ENCODE measurements at regions not wholly inside any gene's neighbourhood (a gene's known extent, or its start where the extent isn't known, plus 50 kb on each side); places are given as distances from the start of the nearest gene placed in this dataset.

- Histone ChIP-seq H3K4me1 (no peaks in the 10 kb centered on the region), H3K27ac (no peak overlapping the region), H3K9me3 (no peaks in the 10 kb centered on the region), H3K36me3 (no peaks in the 10 kb centered on the region), H3K4me3 (no peak overlapping the region), H3K27me3 (no peaks in the 10 kb centered on the region)
- DNase-seq (ENCODE audit: low spot score in 2 of 2): no peak
- WGBS, 2 donors: 72 to 78% methylated on average over 13 of the region's 13 CpGs
- TF ChIP-seq POLR2A (IDR thresholded peaks at IDR 0.05) (no peak), EP300 (IDR thresholded peaks at IDR 0.05) (no peak), CTCF (IDR thresholded peaks at IDR 0.05) (no peak)
Observed at GRCh38 chr17:5883775-5884665, 186.2 kb upstream of the WSCD1 start.

GRCh38 chr17:5885336-5885735 is 184.8 kb upstream of the WSCD1 start:
- WGBS, 2 donors: 87 to 90% methylated on average over 3 of the region's 4 CpGs
- TF ChIP-seq POLR2A (IDR thresholded peaks at IDR 0.05) (no peak), EP300 (IDR thresholded peaks at IDR 0.05) (no peak), CTCF (IDR thresholded peaks at IDR 0.05) (no peak)
- no peak overlapping the region for H3K4me3 ChIP-seq
- DNase-seq (ENCODE audit: low spot score in 2 of 2): no peak
- no peaks in the 10 kb centered on the region for H3K4me1 ChIP-seq
- no peaks in the 10 kb centered on the region for H3K36me3 ChIP-seq
- H3K27me3 ChIP-seq: no peaks in the 10 kb centered on the region
- no peaks in the 10 kb centered on the region for H3K9me3 ChIP-seq
- H3K27ac ChIP-seq: no peak overlapping the region

GRCh38 chr17:5888811-5889210 is 181.4 kb upstream of the WSCD1 start:
- Histone ChIP-seq H3K4me3 (no peak overlapping the region), H3K9me3 (no peaks in the 10 kb centered on the region), H3K27me3 (no peaks in the 10 kb centered on the region), H3K36me3 (no peaks in the 10 kb centered on the region), H3K27ac (no peak overlapping the region), H3K4me1 (no peaks in the 10 kb centered on the region)
- no peak for TF ChIP-seq CTCF (IDR thresholded peaks at IDR 0.05)
- WGBS, 2 donors: 60 to 89% methylated on average over 2 of the region's 2 CpGs
- no peak for DNase-seq (ENCODE audit: low spot score in 2 of 2)

GRCh38 chr17:5892921-5893675 is 177.1 kb upstream of the WSCD1 start:
- H3K9me3 ChIP-seq: no peaks in the 10 kb centered on the region
- TF ChIP-seq EP300 (IDR thresholded peaks at IDR 0.05) (no peak), CTCF (IDR thresholded peaks at IDR 0.05) (no peak), POLR2A (IDR thresholded peaks at IDR 0.05) (no peak)
- no peaks in the 10 kb centered on the region for H3K4me1 ChIP-seq
- no peaks in the 10 kb centered on the region for H3K36me3 ChIP-seq
- no peak overlapping the region for H3K4me3 ChIP-seq
- 35 to 37% methylated on average over 3 of the region's 3 CpGs for WGBS, 2 donors
- no peak overlapping the region for H3K27ac ChIP-seq
- DNase-seq (ENCODE audit: low spot score in 2 of 2): no peak
- no peaks in the 10 kb centered on the region for H3K27me3 ChIP-seq

GRCh38 chr17:5893741-5894140 is 176.4 kb upstream of the WSCD1 start:
- no peaks in the 10 kb centered on the region for H3K27me3 ChIP-seq
- WGBS, 2 donors: 29 to 33% methylated on average over 5 of the region's 5 CpGs

More at GRCh38 chr17:5893741-5894140, 176.4 kb upstream of the WSCD1 start:
- no peaks in the 10 kb centered on the region for H3K4me1 ChIP-seq
- no peak overlapping the region for H3K27ac ChIP-seq
- H3K4me3 ChIP-seq: no peak overlapping the region
- no peaks in the 10 kb centered on the region for H3K36me3 ChIP-seq
- no peaks in the 10 kb centered on the region for H3K9me3 ChIP-seq
- no peak for DNase-seq (ENCODE audit: low spot score in 2 of 2)
- no peak for TF ChIP-seq EP300 (IDR thresholded peaks at IDR 0.05)
- no peak for TF ChIP-seq POLR2A (IDR thresholded peaks at IDR 0.05)
- TF ChIP-seq CTCF (IDR thresholded peaks at IDR 0.05): no peak

All from tibial nerve (tissue), 4 donors.